Natural killer cell treated with Interleukin-12 subunit alpha and Interleukin-12 subunit beta and Interleukin-15 and Interleukin-18, amount 100 ng/mL, for 72 hours (primary cell): ENCODE measurements at regions not wholly inside any gene's neighbourhood (a gene's known extent, or its start where the extent isn't known, plus 50 kb on each side); places are given as distances from the start of the nearest gene placed in this dataset.
"Not testable (repeated sequence)": the region's sequence is repeated elsewhere in the genome, so short reads cannot be mapped to it uniquely, and the experiment has no call there.

Experiments used
- ATAC-seq, 2 donors: fragments of 150-1000 bp; cut with Tn5 transposase in 1 of 2; sonication (Bioruptor Pico), chemical (Tn5 transposase) in 1 of 2; 2 replicates each; pipeline ENCODE4 v1.10.0; 2021
- DNase-seq: peaks from one replicate; pipeline ENCODE4 v3.0.0; 2022; ENCODE audit warnings: low spot score
- H3K27ac Mint-ChIP-seq, 2 donors: 1 replicate in 1 of 2; 2 replicates in 1 of 2; pipeline ENCODE4 v1.8.0; 2022; ENCODE audit warnings: mixed read lengths in 2 of 2, mild to moderate bottlenecking in 1 of 2, moderate library complexity in 1 of 2
- H3K27me3 Mint-ChIP-seq, 2 donors: 1 replicate in 1 of 2; 2 replicates in 1 of 2; pipeline ENCODE4 v1.8.0; 2022; ENCODE audit warnings: mixed read lengths in 2 of 2
- H3K36me3 Mint-ChIP-seq: one replicate; pipeline ENCODE4 v1.8.0; 2022; ENCODE audit warnings: mixed read lengths
- H3K4me1 Mint-ChIP-seq, 2 donors: 1 replicate in 1 of 2; 2 replicates in 1 of 2; pipeline ENCODE4 v1.8.0; 2022; ENCODE audit warnings: low read depth in 2 of 2, mixed read lengths in 2 of 2, mild to moderate bottlenecking in 1 of 2
- H3K4me3 Mint-ChIP-seq: one replicate; pipeline ENCODE4 v1.8.0; 2022; ENCODE audit warnings: mixed read lengths
- H3K9me3 Mint-ChIP-seq: 2 replicates; pipeline ENCODE4 v1.8.0; 2022; ENCODE audit warnings: mixed read lengths

GRCh38 chr2:242044313-242044590 is 174.7 kb downstream of the RTP5 start:
- no peak overlapping the region for H3K27ac Mint-ChIP-seq

DNA sequence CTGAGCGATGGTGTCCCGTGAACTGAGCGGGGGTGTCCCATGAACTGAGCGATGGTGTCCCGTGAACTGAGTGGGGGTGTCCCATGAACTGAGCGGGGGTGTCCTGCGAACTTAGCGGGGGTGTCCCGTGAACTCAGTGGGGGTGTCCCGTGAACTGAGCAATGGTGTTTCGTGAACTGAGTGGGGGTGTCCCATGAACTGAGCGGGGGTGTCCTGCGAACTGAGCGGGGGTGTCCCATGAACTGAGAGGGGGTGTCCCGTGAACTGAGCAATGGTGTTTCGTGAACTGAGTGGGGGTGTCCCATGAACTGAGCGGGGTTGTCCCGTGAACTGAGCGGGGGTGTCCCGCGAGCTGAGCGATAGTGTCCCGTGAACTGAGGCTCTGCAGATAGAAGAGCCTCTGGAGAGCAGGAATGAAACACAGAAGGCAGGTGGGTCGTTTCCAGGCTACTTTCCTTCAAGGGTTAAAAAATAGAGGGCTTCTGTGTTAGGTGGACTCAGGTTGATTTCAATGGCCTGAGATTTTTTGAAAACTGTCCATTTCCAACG is 176.1 kb downstream of the RTP5 start:
- not testable (repeated sequence) for H3K4me1 Mint-ChIP-seq, H3K27ac Mint-ChIP-seq, H3K4me3 Mint-ChIP-seq, H3K36me3 Mint-ChIP-seq, H3K9me3 Mint-ChIP-seq, ATAC-seq, DNase-seq
- H3K27me3 Mint-ChIP-seq = peaks cover 15 to 40% of the 10 kb centered on the region in 2 donors

More at GRCh38 chr2:242044313-242044590, 174.7 kb downstream of the RTP5 start:
- ATAC-seq (no peak), DNase-seq (no peak)
- Mint-ChIP-seq H3K4me3 (no peak overlapping the region), H3K36me3 (no peaks in the 10 kb centered on the region), H3K27me3 (peaks cover 15 to 38% of the 10 kb centered on the region in 2 donors), H3K9me3 (no peaks in the 10 kb centered on the region), H3K4me1 (no peaks in the 10 kb centered on the region)

DNA sequence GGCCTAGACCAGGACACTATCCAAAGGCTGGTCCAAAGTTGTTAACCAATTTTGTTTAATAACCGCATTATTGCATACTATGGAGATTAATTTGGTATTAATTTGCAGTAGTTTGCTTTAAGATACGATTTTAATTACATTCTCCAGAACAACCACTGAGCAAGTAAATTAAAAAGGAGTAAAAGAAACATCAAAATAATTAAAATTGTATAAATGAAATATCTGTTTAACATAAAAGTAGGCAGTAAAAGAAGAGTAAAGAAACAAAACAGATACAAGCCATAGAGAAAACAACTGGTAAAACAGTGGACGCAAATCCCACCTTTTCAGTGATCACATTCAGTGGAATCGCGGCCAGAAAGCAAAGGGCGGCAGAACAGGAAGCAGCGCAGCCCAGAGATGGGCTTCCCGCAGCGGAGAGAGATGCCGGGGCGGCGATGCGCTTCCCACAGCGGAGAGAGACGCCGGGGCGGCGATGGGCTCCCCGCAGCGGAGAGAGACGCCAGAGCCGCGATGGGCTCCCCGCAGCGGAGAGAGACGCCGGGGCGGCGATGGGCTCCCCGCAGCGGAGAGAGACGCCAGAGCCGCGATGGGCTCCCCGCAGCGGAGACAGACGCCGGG is 176.8 kb downstream of the RTP5 start:
- ATAC-seq = no peak
- no peak overlapping the region for H3K4me3 Mint-ChIP-seq
- peaks cover 17 to 47% of the 10 kb centered on the region in 2 donors for H3K27me3 Mint-ChIP-seq
- no peak overlapping the region for H3K27ac Mint-ChIP-seq
- H3K4me1 Mint-ChIP-seq = no peaks in the 10 kb centered on the region
- H3K36me3 Mint-ChIP-seq = no peaks in the 10 kb centered on the region
- no peak for DNase-seq
- no peaks in the 10 kb centered on the region for H3K9me3 Mint-ChIP-seq

DNA sequence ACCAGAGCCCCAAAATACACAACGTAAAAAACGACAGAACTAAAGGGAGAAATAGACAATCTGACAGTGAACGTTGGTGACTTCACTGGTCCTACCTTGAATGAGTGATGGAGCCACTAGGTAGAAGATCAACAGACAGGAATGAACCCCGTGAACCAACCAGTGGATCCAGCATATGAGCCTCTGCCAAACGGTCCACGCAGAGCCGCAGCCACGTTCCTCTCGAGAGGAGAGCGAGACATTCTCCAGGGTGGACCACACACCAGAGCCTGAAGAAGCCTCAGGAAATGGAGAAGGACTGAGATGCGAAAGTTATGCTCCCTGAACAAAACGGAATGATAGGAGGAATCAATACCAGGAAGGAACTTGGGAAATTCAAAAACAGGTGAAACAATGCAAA is 178.4 kb downstream of the RTP5 start:
- Mint-ChIP-seq H3K9me3 (no peaks in the 10 kb centered on the region), H3K27me3 (peaks cover 12 to 46% of the 10 kb centered on the region in 2 donors)
- ATAC-seq = no peak

GRCh38 chr2:242048479-242048878 is 178.9 kb downstream of the RTP5 start:
- H3K4me1 Mint-ChIP-seq = no peaks in the 10 kb centered on the region
- no peaks in the 10 kb centered on the region for H3K9me3 Mint-ChIP-seq
- H3K36me3 Mint-ChIP-seq = no peaks in the 10 kb centered on the region
- H3K27me3 Mint-ChIP-seq = peaks cover 10 to 43% of the 10 kb centered on the region in 2 donors
- no peak overlapping the region for H3K27ac Mint-ChIP-seq
- DNase-seq (no peak), ATAC-seq (no peak)
- no peak overlapping the region for H3K4me3 Mint-ChIP-seq

More for the DNA sequence above, 178.4 kb downstream of the RTP5 start:
- DNase-seq = no peak
- Mint-ChIP-seq H3K36me3 (no peaks in the 10 kb centered on the region), H3K4me1 (no peaks in the 10 kb centered on the region), H3K27ac (no peak overlapping the region), H3K4me3 (no peak overlapping the region)

GRCh38 chr2:242049492-242049891 is 180.0 kb downstream of the RTP5 start:
- not testable (repeated sequence) for DNase-seq, H3K4me3 Mint-ChIP-seq, H3K36me3 Mint-ChIP-seq, H3K4me1 Mint-ChIP-seq, H3K9me3 Mint-ChIP-seq, ATAC-seq, H3K27ac Mint-ChIP-seq
- H3K27me3 Mint-ChIP-seq = peaks cover 8 to 48% of the 10 kb centered on the region in 2 donors

DNA sequence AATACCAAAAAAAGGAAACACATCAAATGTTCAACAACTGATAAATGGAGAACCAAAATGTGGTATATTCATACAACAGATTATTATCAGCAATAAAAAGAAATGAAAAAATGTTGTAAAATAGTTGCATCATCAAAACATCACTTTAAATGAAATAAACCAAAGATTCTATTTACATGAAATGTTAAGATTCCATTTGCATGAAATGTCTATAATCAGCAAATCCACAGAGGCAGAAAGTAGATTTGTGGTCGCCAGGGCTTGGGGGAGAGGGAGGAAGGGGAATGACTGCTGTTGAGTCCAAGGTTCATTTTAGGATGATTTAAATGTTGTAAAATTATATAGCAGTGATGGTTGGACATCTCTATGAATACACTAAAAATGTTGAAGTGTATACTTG is 181.9 kb downstream of the RTP5 start:
- H3K9me3 Mint-ChIP-seq = no peaks in the 10 kb centered on the region
- H3K27me3 Mint-ChIP-seq = peaks cover 8 to 49% of the 10 kb centered on the region in 2 donors
- H3K4me1 Mint-ChIP-seq = no peaks in the 10 kb centered on the region
- no peak overlapping the region for H3K4me3 Mint-ChIP-seq
- H3K36me3 Mint-ChIP-seq = no peaks in the 10 kb centered on the region
- DNase-seq = no peak
- no peak for ATAC-seq
- no peak overlapping the region for H3K27ac Mint-ChIP-seq

DNA sequence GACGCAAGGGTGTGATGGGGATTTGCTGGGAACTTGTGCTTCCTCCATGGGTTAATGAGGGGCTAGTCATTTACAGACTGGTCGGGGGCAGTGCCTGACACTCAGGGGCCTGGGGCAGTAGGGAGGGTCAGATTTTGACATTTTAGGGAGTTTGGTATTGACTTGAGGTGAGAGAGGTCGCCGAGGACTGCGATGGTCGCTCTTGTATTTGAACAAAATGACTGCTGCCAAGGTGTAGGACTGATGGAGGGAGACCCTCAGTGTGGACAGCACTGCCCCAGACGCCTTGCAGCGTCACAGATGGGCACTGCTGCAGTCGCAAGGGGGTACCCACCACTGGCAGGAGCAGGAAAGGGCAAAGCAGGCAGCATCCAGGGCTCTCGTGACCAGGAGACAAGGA is 182.9 kb downstream of the RTP5 start:
- no peaks in the 10 kb centered on the region for H3K9me3 Mint-ChIP-seq
- no peak overlapping the region for H3K27ac Mint-ChIP-seq
- ATAC-seq (no peak), DNase-seq (no peak)
- H3K4me1 Mint-ChIP-seq = no peaks in the 10 kb centered on the region
- H3K4me3 Mint-ChIP-seq = no peak overlapping the region
- H3K36me3 Mint-ChIP-seq = no peaks in the 10 kb centered on the region
- H3K27me3 Mint-ChIP-seq = peaks cover 13 to 57% of the 10 kb centered on the region in 2 donors

GRCh38 chr2:242053921-242054320 is 184.4 kb downstream of the RTP5 start:
- DNase-seq = no peak
- H3K27me3 Mint-ChIP-seq = peaks cover 8 to 45% of the 10 kb centered on the region in 2 donors
- H3K36me3 Mint-ChIP-seq = no peaks in the 10 kb centered on the region
- no peak for ATAC-seq
- H3K27ac Mint-ChIP-seq = no peak overlapping the region
- H3K9me3 Mint-ChIP-seq = no peaks in the 10 kb centered on the region
- H3K4me3 Mint-ChIP-seq = no peak overlapping the region
- no peaks in the 10 kb centered on the region for H3K4me1 Mint-ChIP-seq

DNA sequence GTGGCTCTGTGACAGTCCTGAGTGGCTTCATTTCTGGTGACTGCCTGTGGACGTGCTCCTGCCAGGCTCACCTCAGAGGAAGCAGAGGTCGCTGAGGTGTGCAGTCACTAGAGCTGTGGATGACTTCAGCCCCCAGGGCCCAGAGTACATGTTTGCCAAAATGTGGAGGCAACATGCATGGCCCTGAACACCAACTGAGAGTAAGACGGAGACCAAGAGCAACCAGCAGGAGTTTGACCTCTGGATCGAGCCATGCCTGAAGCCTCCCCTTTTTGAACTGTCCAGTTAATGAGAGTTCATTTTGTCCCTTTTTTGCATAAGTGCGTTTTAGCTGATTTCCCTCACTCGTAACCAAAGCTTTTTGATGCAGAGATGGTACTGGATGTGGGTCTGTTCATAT is 184.9 kb downstream of the RTP5 start:
- ATAC-seq = no peak
- no peaks in the 10 kb centered on the region for H3K36me3 Mint-ChIP-seq

DNA sequence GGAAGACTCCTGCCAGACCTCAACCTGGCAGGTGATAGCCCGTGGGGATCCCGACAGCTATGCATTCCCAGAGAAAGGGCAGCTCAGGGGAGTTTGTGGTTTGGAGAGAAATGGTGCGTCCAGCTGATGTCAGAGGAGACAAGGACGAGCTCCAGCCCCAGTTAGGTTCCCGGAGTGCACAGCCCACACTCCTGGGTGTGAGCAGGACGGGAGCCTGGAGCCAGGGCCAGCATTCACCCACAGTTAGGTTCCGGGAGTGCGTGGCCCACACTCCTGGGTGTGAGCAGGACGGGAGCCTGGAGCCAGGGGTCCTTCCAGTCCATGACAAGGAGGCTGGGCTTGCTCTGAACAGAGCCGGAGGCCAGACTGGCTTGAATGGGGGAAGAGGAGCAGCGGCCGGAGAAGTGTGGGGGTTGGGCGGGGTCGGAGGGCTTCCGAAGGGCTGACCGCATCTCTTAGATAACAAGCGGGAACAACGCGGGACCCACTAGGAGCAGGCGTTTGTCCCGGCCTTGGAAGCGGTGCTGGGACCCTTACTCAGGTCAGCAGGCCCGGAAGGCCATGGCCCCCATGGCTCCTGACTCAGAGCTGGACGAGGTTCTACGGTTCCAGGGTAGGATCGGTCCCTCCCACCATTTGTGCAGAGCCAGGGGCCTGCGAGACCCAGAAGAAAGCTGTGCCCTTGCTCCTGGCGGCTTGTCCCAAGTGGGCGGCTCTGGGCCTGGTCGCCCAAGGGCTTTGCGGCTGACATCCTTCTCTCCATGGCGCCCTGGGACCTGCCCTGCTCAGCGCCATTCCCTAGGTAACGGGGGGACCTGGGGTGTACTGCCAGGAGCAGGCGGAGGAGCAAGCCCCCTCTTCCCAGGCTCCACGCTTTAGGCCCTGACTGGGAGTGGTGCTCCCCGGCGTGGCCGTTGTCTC is 185.6 kb downstream of the RTP5 start:
- ATAC-seq (peak in 1 of 2 donors; percentile 27), DNase-seq (no peak)
- Mint-ChIP-seq H3K9me3 (no peaks in the 10 kb centered on the region), H3K27ac (no peak overlapping the region), H3K4me1 (no peaks in the 10 kb centered on the region), H3K36me3 (no peaks in the 10 kb centered on the region), H3K4me3 (no peak overlapping the region), H3K27me3 (peaks cover 8 to 40% of the 10 kb centered on the region in 2 donors)

More for the DNA sequence above, 184.9 kb downstream of the RTP5 start:
- Mint-ChIP-seq H3K27me3 (peaks cover 8 to 40% of the 10 kb centered on the region in 2 donors), H3K27ac (no peak overlapping the region), H3K9me3 (no peaks in the 10 kb centered on the region), H3K4me3 (no peak overlapping the region), H3K4me1 (no peaks in the 10 kb centered on the region)
- no peak for DNase-seq

GRCh38 chr2:242056026-242056425 is 186.5 kb downstream of the RTP5 start:
- Mint-ChIP-seq H3K4me1 (no peaks in the 10 kb centered on the region), H3K4me3 (no peak overlapping the region), H3K27me3 (peaks cover 6 to 36% of the 10 kb centered on the region in 2 donors), H3K27ac (no peak overlapping the region), H3K36me3 (no peaks in the 10 kb centered on the region), H3K9me3 (no peaks in the 10 kb centered on the region)
- DNase-seq (no peak), ATAC-seq (no peak)

DNA sequence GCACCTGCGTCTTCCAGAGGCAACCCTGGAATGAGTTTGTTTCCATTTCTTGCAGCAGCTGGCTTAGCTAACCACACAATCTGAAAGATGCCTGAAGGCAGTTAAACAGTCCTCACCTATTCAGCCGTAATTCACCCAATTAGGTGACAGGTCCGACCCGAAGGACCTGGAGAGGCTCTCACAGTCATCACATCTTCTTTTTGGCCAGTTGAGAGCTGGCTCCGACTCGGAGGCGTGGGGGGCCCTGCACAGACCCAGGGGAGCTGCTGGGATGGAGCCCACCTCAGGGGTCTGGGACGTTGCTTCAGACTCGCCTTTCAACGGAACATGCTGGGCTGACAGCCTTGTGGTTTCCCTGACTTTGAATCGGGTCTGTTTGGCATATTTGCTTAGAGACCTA is 187.3 kb downstream of the RTP5 start:
- DNase-seq (no peak), ATAC-seq (no peak)
- Mint-ChIP-seq H3K27me3 (peaks cover 6 to 28% of the 10 kb centered on the region in 2 donors), H3K36me3 (no peaks in the 10 kb centered on the region), H3K4me3 (no peak overlapping the region), H3K4me1 (no peaks in the 10 kb centered on the region), H3K9me3 (no peaks in the 10 kb centered on the region), H3K27ac (no peak overlapping the region)

- Mint-ChIP-seq H3K4me1 (no peaks in the 10 kb centered on the region), H3K4me3 (no peak overlapping the region), H3K9me3 (no peaks in the 10 kb centered on the region), H3K36me3 (no peaks in the 10 kb centered on the region), H3K27ac (no peak overlapping the region), H3K27me3 (peaks cover 6 to 28% of the 10 kb centered on the region in 2 donors)
- no peak for ATAC-seq
- no peak for DNase-seq
These were observed 188.0 kb downstream of the RTP5 start for GRCh38 chr2:242057379-242058040.
